ENCODE measurements at regions not wholly inside any gene's neighbourhood (a gene's known extent, or its start where the extent isn't known, plus 50 kb on each side); places are given as distances from the start of the nearest gene placed in this dataset.

- H3K27me3 ChIP-seq (replicated peaks), result no peaks in the 10 kb centered on the region
- no peak overlapping the region for H3K4me3 ChIP-seq
- H3K4me1 ChIP-seq (replicated peaks), result no peaks in the 10 kb centered on the region
- no peaks in the 10 kb centered on the region; the same call in none of the 2 replicates for H3K9me3 ChIP-seq (replicated peaks)
- no peaks in the 10 kb centered on the region for H3K36me3 ChIP-seq
- DNase-seq (ENCODE audit: low read depth in 1 of 2, low spot score in 2 of 2), result no peak
- H3K27ac ChIP-seq, result no peak overlapping the region
Measured at GRCh38 chr2:80893711-80894110, 589.2 kb upstream of the LRRTM1 start.

GRCh38 chr2:80889009-80889408 is 584.5 kb upstream of the LRRTM1 start:
- Histone ChIP-seq H3K27me3 (replicated peaks) (no peaks in the 10 kb centered on the region), H3K9me3 (replicated peaks) (peaks cover under 1% of the 10 kb centered on the region; the same call in 1 of the 2 replicates), H3K4me3 (no peak overlapping the region), H3K27ac (no peak overlapping the region), H3K4me1 (replicated peaks) (no peaks in the 10 kb centered on the region), H3K36me3 (no peaks in the 10 kb centered on the region)
- no peak for DNase-seq (ENCODE audit: low read depth in 1 of 2, low spot score in 2 of 2)

- H3K27ac ChIP-seq, result no peak overlapping the region
- peaks cover 4% of the 10 kb centered on the region for H3K9me3 ChIP-seq (replicated peaks)
- no peaks in the 10 kb centered on the region for H3K4me1 ChIP-seq (replicated peaks)
- DNase-seq (ENCODE audit: low read depth in 1 of 2, low spot score in 2 of 2), result no peak
- H3K36me3 ChIP-seq, result no peaks in the 10 kb centered on the region
- H3K4me3 ChIP-seq, result no peak overlapping the region
- H3K27me3 ChIP-seq (replicated peaks), result no peaks in the 10 kb centered on the region
Measured at GRCh38 chr2:80887841-80888378, 583.4 kb upstream of the LRRTM1 start.

- Histone ChIP-seq H3K4me3 (no peak overlapping the region), H3K9me3 (replicated peaks) (no peaks in the 10 kb centered on the region), H3K27ac (no peak overlapping the region), H3K4me1 (replicated peaks) (no peaks in the 10 kb centered on the region), H3K27me3 (replicated peaks) (no peaks in the 10 kb centered on the region), H3K36me3 (no peaks in the 10 kb centered on the region)
- no peak for DNase-seq (ENCODE audit: low read depth in 1 of 2, low spot score in 2 of 2)
Measured at GRCh38 chr2:80874374-80874773, 569.8 kb upstream of the LRRTM1 start.

GRCh38 chr2:80869858-80870438 is 565.4 kb upstream of the LRRTM1 start:
- no peaks in the 10 kb centered on the region for H3K4me1 ChIP-seq (replicated peaks)
- 0 out of 2 replicates have a peak, but pooled peaks cover 12% of the 10 kb centered on the region for H3K9me3 ChIP-seq (replicated peaks)
- H3K27me3 ChIP-seq (replicated peaks), result no peaks in the 10 kb centered on the region
- H3K36me3 ChIP-seq, result no peaks in the 10 kb centered on the region
- no peak overlapping the region for H3K4me3 ChIP-seq
- no peak overlapping the region for H3K27ac ChIP-seq
- no peak for DNase-seq (ENCODE audit: low read depth in 1 of 2, low spot score in 2 of 2)

- Histone ChIP-seq H3K27ac (no peak overlapping the region), H3K27me3 (replicated peaks) (no peaks in the 10 kb centered on the region), H3K4me3 (no peak overlapping the region), H3K9me3 (replicated peaks) (peaks cover 12% of the 10 kb centered on the region; the same call in 1 of the 2 replicates), H3K36me3 (no peaks in the 10 kb centered on the region), H3K4me1 (replicated peaks) (no peaks in the 10 kb centered on the region)
- DNase-seq (ENCODE audit: low read depth in 1 of 2, low spot score in 2 of 2), result no peak
Measured at GRCh38 chr2:80863147-80863714, 558.7 kb upstream of the LRRTM1 start.

- no peak for DNase-seq (ENCODE audit: low read depth in 1 of 2, low spot score in 2 of 2)
- no peaks in the 10 kb centered on the region for H3K4me1 ChIP-seq (replicated peaks)
- no peaks in the 10 kb centered on the region for H3K27me3 ChIP-seq (replicated peaks)
- no peak overlapping the region for H3K27ac ChIP-seq
- H3K4me3 ChIP-seq, result no peak overlapping the region
- H3K9me3 ChIP-seq (replicated peaks), result no peaks in the 10 kb centered on the region
- no peaks in the 10 kb centered on the region for H3K36me3 ChIP-seq
Measured at GRCh38 chr2:80858965-80859364, 554.4 kb upstream of the LRRTM1 start.

GRCh38 chr2:80856227-80856626 is 551.7 kb upstream of the LRRTM1 start:
- Histone ChIP-seq H3K4me1 (replicated peaks) (no peaks in the 10 kb centered on the region), H3K36me3 (no peaks in the 10 kb centered on the region), H3K4me3 (no peak overlapping the region), H3K27ac (no peak overlapping the region), H3K9me3 (replicated peaks) (no peaks in the 10 kb centered on the region), H3K27me3 (replicated peaks) (no peaks in the 10 kb centered on the region)
- DNase-seq (ENCODE audit: low read depth in 1 of 2, low spot score in 2 of 2), result no peak

GRCh38 chr2:80854831-80855230 is 550.3 kb upstream of the LRRTM1 start:
- Histone ChIP-seq H3K4me1 (replicated peaks) (no peaks in the 10 kb centered on the region), H3K27ac (no peak overlapping the region), H3K36me3 (no peaks in the 10 kb centered on the region), H3K4me3 (no peak overlapping the region), H3K27me3 (replicated peaks) (no peaks in the 10 kb centered on the region), H3K9me3 (replicated peaks) (no peaks in the 10 kb centered on the region)
- DNase-seq (ENCODE audit: low read depth in 1 of 2, low spot score in 2 of 2), result no peak

- Histone ChIP-seq H3K9me3 (replicated peaks) (no peaks in the 10 kb centered on the region), H3K4me3 (no peak overlapping the region)
- DNase-seq (ENCODE audit: low read depth in 1 of 2, low spot score in 2 of 2), result no peak
Measured at GRCh38 chr2:80852808-80853139, 548.2 kb upstream of the LRRTM1 start.

GRCh38 chr2:80852079-80852807 is 547.7 kb upstream of the LRRTM1 start:
- H3K4me1 ChIP-seq (replicated peaks), result no peaks in the 10 kb centered on the region
- H3K4me3 ChIP-seq, result no peak overlapping the region
- no peak overlapping the region for H3K27ac ChIP-seq
- H3K27me3 ChIP-seq (replicated peaks), result no peaks in the 10 kb centered on the region
- H3K9me3 ChIP-seq (replicated peaks), result no peaks in the 10 kb centered on the region
- DNase-seq (ENCODE audit: low read depth in 1 of 2, low spot score in 2 of 2), result no peak
- H3K36me3 ChIP-seq, result no peaks in the 10 kb centered on the region

More at GRCh38 chr2:80852808-80853139, 548.2 kb upstream of the LRRTM1 start:
- Histone ChIP-seq H3K27me3 (replicated peaks) (no peaks in the 10 kb centered on the region), H3K36me3 (no peaks in the 10 kb centered on the region), H3K4me1 (replicated peaks) (no peaks in the 10 kb centered on the region), H3K27ac (no peak overlapping the region)

- H3K27ac ChIP-seq, result no peak overlapping the region
- H3K36me3 ChIP-seq, result no peaks in the 10 kb centered on the region
- H3K4me3 ChIP-seq, result no peak overlapping the region
- no peaks in the 10 kb centered on the region; the same call in 1 of the 2 replicates for H3K9me3 ChIP-seq (replicated peaks)
- H3K27me3 ChIP-seq (replicated peaks), result no peaks in the 10 kb centered on the region
- DNase-seq (ENCODE audit: low read depth in 1 of 2, low spot score in 2 of 2), result no peak
- no peaks in the 10 kb centered on the region for H3K4me1 ChIP-seq (replicated peaks)
Measured at GRCh38 chr2:80830891-80831290, 526.3 kb upstream of the LRRTM1 start.

GRCh38 chr2:80822999-80823398 is 518.4 kb upstream of the LRRTM1 start:
- Histone ChIP-seq H3K9me3 (replicated peaks) (no peaks in the 10 kb centered on the region; the same call in 1 of the 2 replicates), H3K27me3 (replicated peaks) (no peaks in the 10 kb centered on the region)

GRCh38 chr2:80815259-80815658 is 510.7 kb upstream of the LRRTM1 start:
- Histone ChIP-seq H3K4me1 (replicated peaks) (no peaks in the 10 kb centered on the region), H3K36me3 (no peaks in the 10 kb centered on the region)
- no peak for DNase-seq (ENCODE audit: low read depth in 1 of 2, low spot score in 2 of 2)

More at GRCh38 chr2:80822999-80823398, 518.4 kb upstream of the LRRTM1 start:
- no peak for DNase-seq (ENCODE audit: low read depth in 1 of 2, low spot score in 2 of 2)
- Histone ChIP-seq H3K27ac (no peak overlapping the region), H3K4me3 (no peak overlapping the region), H3K36me3 (no peaks in the 10 kb centered on the region), H3K4me1 (replicated peaks) (no peaks in the 10 kb centered on the region)

More at GRCh38 chr2:80815259-80815658, 510.7 kb upstream of the LRRTM1 start:
- Histone ChIP-seq H3K9me3 (replicated peaks) (peaks cover 3% of the 10 kb centered on the region; the same call in 1 of the 2 replicates), H3K27ac (no peak overlapping the region), H3K27me3 (replicated peaks) (no peaks in the 10 kb centered on the region), H3K4me3 (no peak overlapping the region)
